GM23338 (cell line): ENCODE measurements at regions not wholly inside any gene's neighbourhood (a gene's known extent, or its start where the extent isn't known, plus 50 kb on each side); places are given as distances from the start of the nearest gene placed in this dataset.

Experiments used
- ATAC-seq: fragments of 200-7000 bp; cut with Tn5 transposase; 3 replicates; pipeline ENCODE4 v1.9.1; 2020
- DNase-seq: peaks from one replicate; pipeline ENCODE4 v3.0.0-alpha.2; 2015; ENCODE audit warnings: low spot score
- H2AFZ ChIP-seq: fragments of 200-600 bp; sonication (generic); 2 replicates; pipeline ENCODE4 v1.8.0; 2016; ENCODE audit warnings: antibody characterized with exemption, mild to moderate bottlenecking, moderate library complexity
- H3F3A ChIP-seq: fragments of 200-600 bp; sonication (generic); replicated peaks from 2 replicates; pipeline ENCODE4 v1.8.0; 2017; ENCODE audit warnings: antibody characterized with exemption, mixed run types, low read depth
- H3K27ac ChIP-seq: fragments of 200-600 bp; sonication (generic); 2 replicates; pipeline ENCODE4 v1.6.1; 2016; ENCODE audit warnings: low read depth
- H3K27me3 ChIP-seq: fragments of 200-600 bp; sonication (generic); 2 replicates; pipeline ENCODE4 v1.8.0; 2016; ENCODE audit warnings: mild to moderate bottlenecking, mixed run types, moderate library complexity; ENCODE audit not compliant: insufficient read depth
- H3K36me3 ChIP-seq: fragments of 200-600 bp; sonication (generic); 2 replicates; pipeline ENCODE4 v1.8.0; 2016; ENCODE audit warnings: mild to moderate bottlenecking; ENCODE audit not compliant: insufficient read depth
- H3K4me1 ChIP-seq: fragments of 200-600 bp; sonication (generic); 2 replicates; pipeline ENCODE4 v1.8.0; 2016; ENCODE audit warnings: mild to moderate bottlenecking, moderate library complexity; ENCODE audit not compliant: insufficient read depth
- H3K4me2 ChIP-seq: fragments of 200-600 bp; sonication (generic); 2 replicates; pipeline ENCODE4 v1.7.1; 2017; ENCODE audit warnings: mixed run types
- H3K4me3 ChIP-seq: fragments of 200-600 bp; sonication (generic); 2 replicates; pipeline ENCODE4 v1.6.1; 2016; ENCODE audit warnings: mixed run types
- H3K79me2 ChIP-seq: fragments of 200-600 bp; sonication (generic); replicated peaks from 2 replicates; pipeline ENCODE4 v1.8.0; 2017; ENCODE audit warnings: mild to moderate bottlenecking; ENCODE audit not compliant: insufficient read depth
- H3K9me2 ChIP-seq: fragments of 200-600 bp; sonication (generic); 2 replicates; pipeline ENCODE4 v1.8.0; 2017; ENCODE audit not compliant: insufficient read depth
- H4K20me1 ChIP-seq: fragments of 200-600 bp; sonication (generic); replicated peaks from 2 replicates; pipeline ENCODE4 v1.8.0; 2017; ENCODE audit warnings: mild to moderate bottlenecking; ENCODE audit not compliant: insufficient read depth
- H3K27ac Mint-ChIP-seq: 2 replicates; pipeline ENCODE4 v1.8.0; 2020; ENCODE audit warnings: inconsistent platforms, mild to moderate bottlenecking, moderate library complexity, mixed read lengths
- H3K27me3 Mint-ChIP-seq: 3 replicates; pipeline ENCODE4 v1.8.0; 2022; ENCODE audit warnings: low read depth, mild to moderate bottlenecking, moderate library complexity, mixed read lengths, inconsistent platforms; ENCODE audit not compliant: insufficient read depth, poor library complexity
- H3K36me3 Mint-ChIP-seq: 3 replicates; pipeline ENCODE4 v1.8.0; 2021; ENCODE audit warnings: low read depth, mild to moderate bottlenecking, inconsistent platforms, moderate library complexity, mixed read lengths
- H3K4me1 Mint-ChIP-seq: 3 replicates; pipeline ENCODE4 v1.8.0; 2020; ENCODE audit warnings: mild to moderate bottlenecking, inconsistent platforms, mixed read lengths
- H3K4me3 Mint-ChIP-seq: 3 replicates; pipeline ENCODE4 v1.8.0; 2021; ENCODE audit warnings: moderate library complexity, mild to moderate bottlenecking, inconsistent platforms, mixed read lengths
- H3K9me3 Mint-ChIP-seq: 3 replicates; pipeline ENCODE4 v1.8.0; 2020; ENCODE audit warnings: moderate library complexity, mild to moderate bottlenecking, inconsistent platforms, mixed read lengths
- CREB1 ChIP-seq: fragments of 250-450 bp; sonication (Bioruptor Pico); IDR thresholded peaks from 2 replicates; pipeline ENCODE4 v1.5.0; 2020; ENCODE audit warnings: low read depth, mild to moderate bottlenecking, moderate library complexity
- ETS1 ChIP-seq: IDR thresholded peaks from 2 replicates; pipeline ENCODE4 v1.6.1; 2016; ENCODE audit warnings: antibody characterized with exemption
- EZH2 ChIP-seq: fragments of 200-600 bp; sonication (generic); IDR thresholded peaks from one replicate; pipeline ENCODE4 v1.8.0; 2017; ENCODE audit warnings: antibody characterized with exemption, mild to moderate bottlenecking, low read depth; ENCODE audit not compliant: unreplicated experiment
- JUNB ChIP-seq: IDR thresholded peaks from one replicate; pipeline ENCODE4 v1.6.1; 2016; ENCODE audit warnings: antibody characterized with exemption; ENCODE audit not compliant: unreplicated experiment
- POLR2AphosphoS5 ChIP-seq: IDR thresholded peaks from 2 replicates; pipeline ENCODE4 v1.6.1; 2016; ENCODE audit warnings: antibody characterized with exemption, low read depth
- REST ChIP-seq: IDR thresholded peaks from one replicate; pipeline ENCODE4 v1.6.1; 2018; ENCODE audit warnings: antibody characterized with exemption; ENCODE audit not compliant: unreplicated experiment
- ZNF114 ChIP-seq: fragments of 250-450 bp; sonication (Bioruptor Pico); IDR thresholded peaks from 2 replicates; pipeline ENCODE4 v1.5.0; 2020; ENCODE audit warnings: mild to moderate bottlenecking, moderate library complexity
- ZNF331 ChIP-seq: fragments of 250-450 bp; sonication (Bioruptor Pico); IDR thresholded peaks from 2 replicates; pipeline ENCODE4 v1.5.0; 2020; ENCODE audit warnings: low read depth, mild to moderate bottlenecking, moderate library complexity

DNA sequence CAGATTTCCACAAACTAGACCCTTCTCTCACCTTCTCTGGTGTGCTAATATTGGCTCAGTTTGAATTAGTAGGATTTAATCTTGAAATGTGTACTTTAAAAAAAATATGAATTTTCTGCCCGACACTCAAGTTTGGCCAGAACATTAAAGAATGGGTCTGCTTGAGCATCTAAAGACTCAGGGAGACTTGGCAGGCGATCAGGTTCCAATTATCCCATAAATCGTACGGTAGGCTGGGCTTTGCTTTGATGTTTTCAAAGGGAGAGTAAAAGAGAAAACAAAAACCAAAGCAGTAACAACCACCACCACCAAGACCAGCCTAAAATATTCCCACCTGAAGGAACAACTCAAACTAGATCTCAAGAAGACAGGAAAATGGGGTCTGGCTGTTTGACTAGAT lies 230.8 kb downstream of the EBLN2 start (continued):
- no peak for TF ChIP-seq REST

DNA sequence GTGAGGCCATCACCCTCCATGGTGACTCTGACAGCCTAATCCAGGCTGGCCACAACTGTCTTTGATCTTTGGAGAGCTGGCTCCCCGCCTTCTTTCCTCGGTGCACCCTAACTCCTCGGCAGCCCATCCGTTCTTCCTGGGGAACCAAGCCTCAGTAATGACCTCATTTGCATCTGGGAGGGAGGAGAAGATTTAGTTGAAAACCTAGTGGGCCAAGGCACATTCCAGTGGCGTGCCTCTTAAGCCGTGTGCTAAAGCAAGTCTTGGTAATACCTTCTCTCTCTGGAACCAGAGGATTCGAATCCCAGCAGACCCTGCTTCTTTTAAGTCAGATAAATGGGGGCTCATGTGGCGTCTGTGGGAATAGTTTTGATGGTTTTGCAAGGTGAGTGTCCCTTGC lies 233.1 kb downstream of the EBLN2 start:
- no peak overlapping the region for H3K4me2 ChIP-seq
- H3K4me1 ChIP-seq = no peaks in the 10 kb centered on the region; the same call in 1 of the 2 replicates
- no peaks in the 10 kb centered on the region for H3K36me3 Mint-ChIP-seq
- H3K9me3 Mint-ChIP-seq = no peaks in the 10 kb centered on the region
- H3K27me3 ChIP-seq = no peaks in the 10 kb centered on the region
- H3K4me1 Mint-ChIP-seq = peaks cover 18% of the 10 kb centered on the region
- no peaks in the 10 kb centered on the region for H3K79me2 ChIP-seq
- peak overlapping the region; percentile 76 for H2AFZ ChIP-seq
- no peaks in the 10 kb centered on the region for H3K9me2 ChIP-seq
- ATAC-seq (peak; percentile 72), DNase-seq (peak; percentile 53)
- no peaks in the 10 kb centered on the region for H3K36me3 ChIP-seq
- no peak overlapping the region for H3K4me3 ChIP-seq
- no peaks in the 10 kb centered on the region for H3K27me3 Mint-ChIP-seq
- H3K4me3 Mint-ChIP-seq = no peak overlapping the region
- no peaks in the 10 kb centered on the region for H3F3A ChIP-seq
- H4K20me1 ChIP-seq = no peaks in the 10 kb centered on the region
- H3K27ac Mint-ChIP-seq = no peak overlapping the region
- no peak overlapping the region for H3K27ac ChIP-seq
- no peak for TF ChIP-seq EZH2
- TF ChIP-seq JUNB = no peak
- TF ChIP-seq REST = no peak
- TF ChIP-seq CREB1 (CRISPR knock-in tag) = no peak
- no peak for TF ChIP-seq ETS1
- TF ChIP-seq POLR2AphosphoS5 = no peak
- TF ChIP-seq ZNF331 = no peak
- no peak for TF ChIP-seq ZNF114 (CRISPR knock-in tag)
